ENCODE measurements at regions not wholly inside any gene's neighbourhood (a gene's known extent, or its start where the extent isn't known, plus 50 kb on each side); places are given as distances from the start of the nearest gene placed in this dataset.

DNA sequence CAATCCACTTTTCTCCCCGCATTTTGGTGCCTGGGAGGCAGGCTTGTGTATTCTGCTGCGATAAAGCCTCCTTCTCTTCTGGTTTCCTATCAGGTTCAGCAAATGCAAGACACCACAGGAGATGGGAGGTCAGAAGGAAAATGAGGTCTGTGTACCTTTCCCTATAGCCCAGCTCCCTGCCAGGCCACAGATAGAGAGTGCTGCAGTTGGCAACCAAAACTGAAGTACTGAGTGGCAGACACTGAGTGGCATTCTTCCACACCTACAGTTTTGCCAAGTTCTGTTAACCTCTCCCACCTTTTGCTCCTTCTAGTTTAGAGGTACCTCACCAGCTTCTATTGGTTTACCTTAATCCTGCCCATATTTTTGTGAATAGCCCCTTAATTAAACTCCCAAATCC lies 948.4 kb downstream of the SORCS1 start:
- Histone ChIP-seq H3K9me3 (ENCODE audit: control insufficient read depth in 2 of 2, insufficient read depth in 1 of 2, low read depth in 1 of 2, low read length in 1 of 2) (no peaks in the 10 kb centered on the region), H3K36me3 (ENCODE audit: control insufficient read depth in 3 of 3, insufficient read depth in 2 of 3, low read depth in 1 of 3, low read length in 3 of 3) (no peaks in the 10 kb centered on the region), H3K27ac (ENCODE audit: low read depth in 1 of 3, low read length in 2 of 3) (no peak overlapping the region), H3K4me3 (ENCODE audit: low read depth in 1 of 3, low read length in 3 of 3) (no peak overlapping the region), H3K27me3 (ENCODE audit: control insufficient read depth in 3 of 3, insufficient read depth in 3 of 3, low read length in 3 of 3) (no peaks in the 10 kb centered on the region), H3K4me1 (ENCODE audit: control insufficient read depth in 3 of 3, insufficient read depth in 2 of 3, low read depth in 1 of 3, low read length in 2 of 3) (no peaks in the 10 kb centered on the region)
- 32 to 54% (median 34%) methylated on average over 2 of the region's 2 CpGs for WGBS, 3 donors
- DNase-seq = no peak
- no peak for FAIRE-seq

DNA sequence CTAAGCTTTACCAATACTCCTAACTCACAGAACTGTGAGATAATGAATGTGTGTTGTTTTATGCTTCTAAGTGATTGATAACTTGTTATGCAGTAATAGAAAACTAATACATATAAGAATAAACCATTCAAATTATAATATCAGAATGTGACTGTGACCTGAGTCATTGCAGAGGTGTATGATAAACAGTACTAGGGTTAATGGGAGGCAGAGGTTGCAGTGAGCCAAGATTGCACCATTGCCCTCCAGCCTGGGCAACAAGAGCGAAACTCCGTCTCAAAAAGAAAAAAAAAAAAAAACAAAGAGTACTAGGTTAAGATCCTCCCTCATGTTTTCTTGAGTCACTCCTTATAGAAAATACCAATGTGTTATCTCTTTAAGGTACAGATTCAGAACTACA lies 950.3 kb downstream of the SORCS1 start:
- 83 to 92% (median 85%) methylated on average over 2 of the region's 2 CpGs for WGBS, 3 donors
- Histone ChIP-seq H3K9me3 (ENCODE audit: control insufficient read depth in 2 of 2, insufficient read depth in 1 of 2, low read depth in 1 of 2, low read length in 1 of 2) (no peaks in the 10 kb centered on the region), H3K27ac (ENCODE audit: low read depth in 1 of 3, low read length in 2 of 3) (no peak overlapping the region), H3K4me3 (ENCODE audit: low read depth in 1 of 3, low read length in 3 of 3) (no peak overlapping the region), H3K27me3 (ENCODE audit: control insufficient read depth in 3 of 3, insufficient read depth in 3 of 3, low read length in 3 of 3) (no peaks in the 10 kb centered on the region), H3K4me1 (ENCODE audit: control insufficient read depth in 3 of 3, insufficient read depth in 2 of 3, low read depth in 1 of 3, low read length in 2 of 3) (no peaks in the 10 kb centered on the region), H3K36me3 (ENCODE audit: control insufficient read depth in 3 of 3, insufficient read depth in 2 of 3, low read depth in 1 of 3, low read length in 3 of 3) (no peaks in the 10 kb centered on the region)
- DNase-seq (no peak), FAIRE-seq (no peak)

DNA sequence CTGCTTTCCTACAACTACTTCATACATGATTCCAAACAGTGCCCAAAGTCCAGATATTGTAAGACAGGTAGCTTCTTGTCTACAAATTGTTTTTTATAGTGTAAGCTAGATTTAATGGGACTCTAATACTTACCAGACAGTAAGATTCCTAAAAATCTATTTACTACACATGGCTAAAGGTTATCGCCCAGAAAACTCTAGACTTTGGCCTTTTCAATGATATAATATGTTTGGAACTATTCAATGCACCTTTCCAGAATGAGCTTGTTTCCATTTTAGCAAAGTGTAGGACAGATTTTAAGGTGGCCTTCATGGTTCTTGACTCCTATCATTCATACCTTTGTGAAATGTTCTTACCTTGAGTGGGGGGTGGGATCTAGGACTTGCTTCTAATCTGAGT lies 951.0 kb downstream of the SORCS1 start:
- DNase-seq (no peak), FAIRE-seq (no peak)
- Histone ChIP-seq H3K36me3 (ENCODE audit: control insufficient read depth in 3 of 3, insufficient read depth in 2 of 3, low read depth in 1 of 3, low read length in 3 of 3) (no peaks in the 10 kb centered on the region), H3K4me1 (ENCODE audit: control insufficient read depth in 3 of 3, insufficient read depth in 2 of 3, low read depth in 1 of 3, low read length in 2 of 3) (no peaks in the 10 kb centered on the region), H3K27ac (ENCODE audit: low read depth in 1 of 3, low read length in 2 of 3) (no peak overlapping the region), H3K9me3 (ENCODE audit: control insufficient read depth in 2 of 2, insufficient read depth in 1 of 2, low read depth in 1 of 2, low read length in 1 of 2) (no peaks in the 10 kb centered on the region), H3K27me3 (ENCODE audit: control insufficient read depth in 3 of 3, insufficient read depth in 3 of 3, low read length in 3 of 3) (no peaks in the 10 kb centered on the region), H3K4me3 (ENCODE audit: low read depth in 1 of 3, low read length in 3 of 3) (no peak overlapping the region)
- 27 to 52% (median 40%) methylated on average over 1 of the region's 1 CpG for WGBS, 3 donors

DNA sequence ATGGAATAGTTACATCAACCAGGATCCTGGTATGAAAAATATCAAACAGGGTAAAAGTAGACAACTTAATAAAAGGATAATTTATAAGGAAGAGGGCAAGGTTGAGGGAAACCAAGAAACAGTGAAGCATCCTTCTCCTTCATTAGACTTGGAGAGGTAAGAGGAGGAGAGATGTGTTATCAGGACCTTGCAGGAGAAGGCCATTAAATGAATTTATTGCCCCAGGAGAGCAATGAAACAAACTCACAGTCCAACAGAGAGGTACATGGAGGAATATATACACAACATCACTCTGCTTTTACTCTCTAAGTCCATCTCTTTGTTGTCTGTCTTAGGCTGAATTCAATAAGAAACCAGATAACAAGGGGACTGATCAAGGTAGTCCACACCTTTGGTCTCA lies 966.2 kb downstream of the SORCS1 start:
- no peak for DNase-seq
- Histone ChIP-seq H3K9me3 (ENCODE audit: control insufficient read depth in 2 of 2, insufficient read depth in 1 of 2, low read depth in 1 of 2, low read length in 1 of 2) (no peaks in the 10 kb centered on the region), H3K27ac (ENCODE audit: low read depth in 1 of 3, low read length in 2 of 3) (no peak overlapping the region), H3K4me1 (ENCODE audit: control insufficient read depth in 3 of 3, insufficient read depth in 2 of 3, low read depth in 1 of 3, low read length in 2 of 3) (no peaks in the 10 kb centered on the region), H3K27me3 (ENCODE audit: control insufficient read depth in 3 of 3, insufficient read depth in 3 of 3, low read length in 3 of 3) (no peaks in the 10 kb centered on the region), H3K4me3 (ENCODE audit: low read depth in 1 of 3, low read length in 3 of 3) (no peak overlapping the region), H3K36me3 (ENCODE audit: control insufficient read depth in 3 of 3, insufficient read depth in 2 of 3, low read depth in 1 of 3, low read length in 3 of 3) (no peaks in the 10 kb centered on the region)
- no peak for FAIRE-seq

DNA sequence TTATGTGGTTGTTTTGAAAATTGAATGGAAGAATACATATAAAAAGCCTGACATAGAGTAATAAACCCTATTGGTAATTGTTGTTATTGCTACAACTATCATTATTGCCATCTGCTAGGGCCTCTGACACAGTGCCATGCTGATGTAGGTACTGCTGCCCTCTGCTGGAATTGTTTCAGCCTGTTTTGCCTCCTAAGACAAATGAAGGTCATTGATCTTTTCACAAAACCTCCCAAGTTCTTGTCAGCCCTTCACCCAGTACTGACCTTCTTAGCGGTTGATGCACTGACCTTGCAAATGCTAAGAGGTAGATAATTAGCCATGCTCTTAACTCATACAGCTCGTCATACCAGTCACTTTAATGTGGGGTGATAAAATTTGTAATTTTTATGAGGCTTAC lies 975.2 kb downstream of the SORCS1 start:
- 19 to 42% (median 32%) methylated on average over 2 of the region's 2 CpGs for WGBS, 3 donors
- peak; percentile 18 to 22 for DNase-seq

DNA sequence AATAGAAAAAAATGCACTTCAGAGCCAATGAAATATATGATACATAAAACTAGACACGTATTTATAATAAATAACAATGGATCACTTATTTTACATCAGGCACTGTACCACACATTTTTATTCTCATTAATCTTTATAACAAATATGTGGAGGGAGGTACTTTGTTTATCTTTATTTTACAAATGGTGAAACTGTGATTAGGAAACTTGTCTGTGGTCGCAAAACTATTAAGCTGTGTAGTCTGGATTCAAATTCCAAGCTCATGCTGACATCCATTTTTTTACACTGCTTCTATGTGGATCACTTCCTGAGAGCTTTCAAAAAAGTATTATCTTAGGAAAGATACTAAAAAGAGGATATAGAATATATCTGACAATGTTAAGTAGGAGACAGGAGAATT lies 978.6 kb downstream of the SORCS1 start:
- DNase-seq (no peak), FAIRE-seq (no peak)
- no peaks in the 10 kb centered on the region for H3K9me3 ChIP-seq (ENCODE audit: control insufficient read depth in 2 of 2, insufficient read depth in 1 of 2, low read depth in 1 of 2, low read length in 1 of 2)
- no peak overlapping the region for H3K4me3 ChIP-seq (ENCODE audit: low read depth in 1 of 3, low read length in 3 of 3)
- H3K27me3 ChIP-seq (ENCODE audit: control insufficient read depth in 3 of 3, insufficient read depth in 3 of 3, low read length in 3 of 3) = no peaks in the 10 kb centered on the region
- no peaks in the 10 kb centered on the region for H3K4me1 ChIP-seq (ENCODE audit: control insufficient read depth in 3 of 3, insufficient read depth in 2 of 3, low read depth in 1 of 3, low read length in 2 of 3)
- H3K27ac ChIP-seq (ENCODE audit: low read depth in 1 of 3, low read length in 2 of 3) = no peak overlapping the region
- 60 to 68% (median 67%) methylated on average over 2 of the region's 2 CpGs for WGBS, 3 donors
- H3K36me3 ChIP-seq (ENCODE audit: control insufficient read depth in 3 of 3, insufficient read depth in 2 of 3, low read depth in 1 of 3, low read length in 3 of 3) = no peaks in the 10 kb centered on the region

More for the DNA sequence above, 975.2 kb downstream of the SORCS1 start:
- no peak for FAIRE-seq
- no peaks in the 10 kb centered on the region for H3K36me3 ChIP-seq (ENCODE audit: control insufficient read depth in 3 of 3, insufficient read depth in 2 of 3, low read depth in 1 of 3, low read length in 3 of 3)
- H3K9me3 ChIP-seq (ENCODE audit: control insufficient read depth in 2 of 2, insufficient read depth in 1 of 2, low read depth in 1 of 2, low read length in 1 of 2) = no peaks in the 10 kb centered on the region
- no peak overlapping the region for H3K27ac ChIP-seq (ENCODE audit: low read depth in 1 of 3, low read length in 2 of 3)
- no peak overlapping the region for H3K4me3 ChIP-seq (ENCODE audit: low read depth in 1 of 3, low read length in 3 of 3)
- no peaks in the 10 kb centered on the region for H3K4me1 ChIP-seq (ENCODE audit: control insufficient read depth in 3 of 3, insufficient read depth in 2 of 3, low read depth in 1 of 3, low read length in 2 of 3)
- no peaks in the 10 kb centered on the region for H3K27me3 ChIP-seq (ENCODE audit: control insufficient read depth in 3 of 3, insufficient read depth in 3 of 3, low read length in 3 of 3)

DNA sequence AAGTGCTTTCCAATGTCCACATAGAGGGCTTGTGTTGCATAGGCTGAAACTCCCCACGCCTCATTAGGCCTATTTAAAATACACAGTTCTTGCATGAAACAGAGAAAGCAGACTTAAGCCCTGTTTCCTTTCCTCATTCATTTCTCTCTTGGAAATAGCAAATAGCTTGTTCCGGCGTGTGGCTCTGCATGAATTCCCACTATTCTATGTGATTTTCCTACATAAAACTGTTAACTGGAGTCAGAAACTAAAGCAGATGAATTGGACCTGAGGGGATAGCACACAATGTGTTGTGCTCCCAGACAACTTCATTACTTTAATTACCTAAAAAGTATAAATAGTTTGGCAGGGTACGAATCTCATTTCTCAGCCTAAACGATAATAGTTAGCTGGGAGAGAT lies 981.5 kb downstream of the SORCS1 start:
- Histone ChIP-seq H3K4me1 (ENCODE audit: control insufficient read depth in 3 of 3, insufficient read depth in 2 of 3, low read depth in 1 of 3, low read length in 2 of 3) (no peaks in the 10 kb centered on the region), H3K27ac (ENCODE audit: low read depth in 1 of 3, low read length in 2 of 3) (no peak overlapping the region), H3K9me3 (ENCODE audit: control insufficient read depth in 2 of 2, insufficient read depth in 1 of 2, low read depth in 1 of 2, low read length in 1 of 2) (no peaks in the 10 kb centered on the region), H3K27me3 (ENCODE audit: control insufficient read depth in 3 of 3, insufficient read depth in 3 of 3, low read length in 3 of 3) (no peaks in the 10 kb centered on the region), H3K36me3 (ENCODE audit: control insufficient read depth in 3 of 3, insufficient read depth in 2 of 3, low read depth in 1 of 3, low read length in 3 of 3) (no peaks in the 10 kb centered on the region), H3K4me3 (ENCODE audit: low read depth in 1 of 3, low read length in 3 of 3) (no peak overlapping the region)
- WGBS, 3 donors = 82 to 87% (median 86%) methylated on average over 5 of the region's 5 CpGs
- DNase-seq (no peak), FAIRE-seq (no peak)

DNA sequence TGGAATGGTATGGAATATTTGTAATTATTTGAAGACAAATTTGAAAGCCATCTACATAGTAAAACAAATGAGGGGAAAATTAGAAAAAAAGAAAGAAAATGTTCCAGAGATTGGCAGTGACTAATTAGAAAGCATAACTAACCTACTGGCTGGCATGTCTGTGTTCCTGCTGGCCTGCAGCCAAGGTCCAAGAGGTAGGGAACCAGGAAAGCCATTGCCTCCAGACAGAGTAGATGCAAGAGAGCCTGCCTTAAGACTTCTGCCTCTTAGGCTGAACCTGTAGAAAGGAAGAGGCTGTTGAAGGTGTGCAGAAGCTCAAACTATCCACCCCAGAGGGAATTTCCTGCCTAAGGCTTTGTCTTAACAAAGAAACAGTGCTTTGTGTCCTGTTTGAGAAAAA lies 982.0 kb downstream of the SORCS1 start:
- no peaks in the 10 kb centered on the region for H3K36me3 ChIP-seq (ENCODE audit: control insufficient read depth in 3 of 3, insufficient read depth in 2 of 3, low read depth in 1 of 3, low read length in 3 of 3)
- DNase-seq (peak in 1 of 2 donors; percentile 9), FAIRE-seq (no peak)
- H3K9me3 ChIP-seq (ENCODE audit: control insufficient read depth in 2 of 2, insufficient read depth in 1 of 2, low read depth in 1 of 2, low read length in 1 of 2) = no peaks in the 10 kb centered on the region
- H3K4me1 ChIP-seq (ENCODE audit: control insufficient read depth in 3 of 3, insufficient read depth in 2 of 3, low read depth in 1 of 3, low read length in 2 of 3) = no peaks in the 10 kb centered on the region
- no peaks in the 10 kb centered on the region for H3K27me3 ChIP-seq (ENCODE audit: control insufficient read depth in 3 of 3, insufficient read depth in 3 of 3, low read length in 3 of 3)
- H3K27ac ChIP-seq (ENCODE audit: low read depth in 1 of 3, low read length in 2 of 3) = no peak overlapping the region
- no peak overlapping the region for H3K4me3 ChIP-seq (ENCODE audit: low read depth in 1 of 3, low read length in 3 of 3)

DNA sequence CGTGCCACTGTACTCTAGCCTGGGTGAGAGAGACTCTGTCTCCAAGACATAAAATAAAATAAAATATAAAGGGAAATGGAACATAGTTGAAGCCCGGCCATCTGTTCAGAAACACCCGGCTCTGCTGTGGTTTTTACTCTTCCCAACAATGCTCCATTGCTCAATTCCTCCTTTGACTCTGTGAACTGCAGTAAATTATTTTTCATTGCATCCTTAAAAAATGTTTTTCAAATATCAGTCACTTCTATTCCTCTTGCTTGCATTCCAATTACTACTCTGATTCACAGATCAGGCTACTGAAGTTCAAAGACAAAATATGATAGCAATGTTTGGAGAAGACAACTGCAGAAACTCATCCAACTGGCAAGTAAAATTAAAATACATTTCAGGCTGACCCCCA lies 983.0 kb downstream of the SORCS1 start:
- WGBS, 3 donors = 56 to 75% (median 70%) methylated on average over 3 of the region's 3 CpGs
- no peak for DNase-seq
- FAIRE-seq = no peak
- Histone ChIP-seq H3K9me3 (ENCODE audit: control insufficient read depth in 2 of 2, insufficient read depth in 1 of 2, low read depth in 1 of 2, low read length in 1 of 2) (no peaks in the 10 kb centered on the region), H3K4me3 (ENCODE audit: low read depth in 1 of 3, low read length in 3 of 3) (no peak overlapping the region), H3K36me3 (ENCODE audit: control insufficient read depth in 3 of 3, insufficient read depth in 2 of 3, low read depth in 1 of 3, low read length in 3 of 3) (no peaks in the 10 kb centered on the region), H3K4me1 (ENCODE audit: control insufficient read depth in 3 of 3, insufficient read depth in 2 of 3, low read depth in 1 of 3, low read length in 2 of 3) (no peaks in the 10 kb centered on the region), H3K27ac (ENCODE audit: low read depth in 1 of 3, low read length in 2 of 3) (no peak overlapping the region), H3K27me3 (ENCODE audit: control insufficient read depth in 3 of 3, insufficient read depth in 3 of 3, low read length in 3 of 3) (no peaks in the 10 kb centered on the region)
